HEK293 (cell line): ENCODE measurements at regions not wholly inside any gene's neighbourhood (a gene's known extent, or its start where the extent isn't known, plus 50 kb on each side); places are given as distances from the start of the nearest gene placed in this dataset.

Source experiments
- CTCF ChIP-seq: fragments of 450-650 bp; formaldehyde crosslinking; IDR thresholded peaks from 2 replicates; pipeline ENCODE4 v1.5.1; 2016; ENCODE audit warnings: missing biosample characterization, missing genetic modification characterization
- MYNN ChIP-seq: fragments of 450-650 bp; formaldehyde crosslinking; IDR thresholded peaks from 2 replicates; pipeline ENCODE4 v1.5.1; 2016; ENCODE audit warnings: missing biosample characterization, missing genetic modification characterization, borderline replicate concordance
- ZBTB7A ChIP-seq: fragments of 450-650 bp; formaldehyde crosslinking; IDR thresholded peaks from 2 replicates; pipeline ENCODE4 v1.5.1; 2016; ENCODE audit warnings: low read depth, missing biosample characterization, missing genetic modification characterization
- ZNF239 ChIP-seq: fragments of 450-650 bp; formaldehyde crosslinking; IDR thresholded peaks from 2 replicates; pipeline ENCODE4 v1.5.1; 2016; ENCODE audit warnings: missing biosample characterization, missing genetic modification characterization
- ZNF544 ChIP-seq: fragments of 450-650 bp; formaldehyde crosslinking; IDR thresholded peaks from 2 replicates; pipeline ENCODE4 v1.5.0; 2017; ENCODE audit warnings: missing biosample characterization, missing genetic modification characterization
- ZNF701 ChIP-seq: fragments of 450-650 bp; formaldehyde crosslinking; IDR thresholded peaks from 2 replicates; pipeline ENCODE4 v1.5.1; 2016; ENCODE audit warnings: missing biosample characterization, missing genetic modification characterization

GRCh38 chr5:57893926-57894325, 411.3 kb upstream of the ACTBL2 start:
- TF ChIP-seq ZNF239 (tag by site-specific recombination) (no peak), ZNF544 (tag by site-specific recombination) (no peak), CTCF (tag by site-specific recombination) (no peak), ZNF701 (tag by site-specific recombination) (no peak), MYNN (tag by site-specific recombination) (no peak), ZBTB7A (tag by site-specific recombination) (no peak)
